Activated CD8-positive, alpha-beta T cell treated with anti-CD3 and anti-CD28 coated beads, Interleukin-2, amount 10 ng/mL, durations not matched to agents 7 days and 5 days (primary cell): ENCODE measurements at regions not wholly inside any gene's neighbourhood (a gene's known extent, or its start where the extent isn't known, plus 50 kb on each side); places are given as distances from the start of the nearest gene placed in this dataset.

Experiments used
- ATAC-seq: fragments of 150-1000 bp; cut with Tn5 transposase; one replicate; pipeline ENCODE4 v1.10.0; 2021; ENCODE audit warnings: moderate library complexity
- CTCF ChIA-PET: fragments of 350-600 bp; sonication (Branson Sonifier 250); formaldehyde crosslinking; loops from one replicate; lab custom pipeline; 2021; ENCODE audit warnings: antibody characterized with exemption; lab: Charles Lee
- POLR2A ChIA-PET: fragments of 350-600 bp; sonication (Branson Sonifier 250); formaldehyde crosslinking; loops from one replicate; lab custom pipeline; 2021; ENCODE audit warnings: antibody characterized with exemption; lab: Charles Lee
- DNase-seq: peaks from one replicate; pipeline ENCODE4 v3.0.0-alpha.2; 2020
- H3K27ac Mint-ChIP-seq: one replicate; pipeline ENCODE4 v1.8.0; 2021; ENCODE audit warnings: mild to moderate bottlenecking, mixed read lengths
- H3K27me3 Mint-ChIP-seq: one replicate; pipeline ENCODE4 v1.8.0; 2021; ENCODE audit warnings: low read depth, mixed read lengths
- H3K36me3 Mint-ChIP-seq: one replicate; pipeline ENCODE4 v1.8.0; 2021; ENCODE audit warnings: low read depth, mixed read lengths
- H3K4me1 Mint-ChIP-seq: one replicate; pipeline ENCODE4 v1.8.0; 2021; ENCODE audit warnings: low read depth, mixed read lengths
- H3K4me3 Mint-ChIP-seq: one replicate; pipeline ENCODE4 v1.8.0; 2021; ENCODE audit warnings: mild to moderate bottlenecking, mixed read lengths
- H3K9me3 Mint-ChIP-seq: one replicate; pipeline ENCODE4 v1.8.0; 2022; ENCODE audit warnings: mixed read lengths; ENCODE audit not compliant: insufficient read depth

DNA sequence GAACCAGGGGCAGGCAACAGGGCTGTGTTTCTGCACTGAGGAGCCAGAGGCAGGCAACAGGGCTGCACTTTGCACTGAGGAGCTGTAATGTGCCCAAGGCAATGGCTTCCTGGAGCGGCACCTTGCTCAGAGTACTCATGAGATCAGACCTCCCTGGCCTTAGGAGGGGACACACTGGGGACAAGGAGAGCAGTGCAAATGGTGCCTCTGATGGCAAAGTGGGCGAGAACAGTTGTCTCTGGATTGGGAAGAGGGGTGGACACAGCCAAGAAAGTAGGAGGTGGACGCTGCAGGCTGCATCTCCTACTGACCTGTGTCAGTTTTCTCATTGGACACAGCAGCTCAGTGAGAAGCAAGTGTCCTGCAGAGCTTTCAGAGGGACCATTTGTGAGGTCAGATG, 1443.3 kb downstream of the TBC1D22A start:
- no peaks in the 10 kb centered on the region for H3K36me3 Mint-ChIP-seq
- H3K27ac Mint-ChIP-seq: no peak overlapping the region
- no peaks in the 10 kb centered on the region for H3K9me3 Mint-ChIP-seq
- CTCF ChIA-PET: no interaction called here
- H3K4me3 Mint-ChIP-seq: no peak overlapping the region
- ATAC-seq: no peak
- H3K27me3 Mint-ChIP-seq: no peaks in the 10 kb centered on the region
- POLR2A ChIA-PET: no interaction called here
- no peak for DNase-seq
- no peaks in the 10 kb centered on the region for H3K4me1 Mint-ChIP-seq

GRCh38 chr22:48205161-48205560, 1442.7 kb downstream of the TBC1D22A start:
- no peak overlapping the region for H3K27ac Mint-ChIP-seq
- ChIA-PET CTCF (no interaction called here), POLR2A (no interaction called here)
- H3K36me3 Mint-ChIP-seq: no peaks in the 10 kb centered on the region
- H3K4me3 Mint-ChIP-seq: no peak overlapping the region
- no peaks in the 10 kb centered on the region for H3K9me3 Mint-ChIP-seq
- no peaks in the 10 kb centered on the region for H3K4me1 Mint-ChIP-seq
- ATAC-seq (no peak), DNase-seq (no peak)
- H3K27me3 Mint-ChIP-seq: no peaks in the 10 kb centered on the region

DNA sequence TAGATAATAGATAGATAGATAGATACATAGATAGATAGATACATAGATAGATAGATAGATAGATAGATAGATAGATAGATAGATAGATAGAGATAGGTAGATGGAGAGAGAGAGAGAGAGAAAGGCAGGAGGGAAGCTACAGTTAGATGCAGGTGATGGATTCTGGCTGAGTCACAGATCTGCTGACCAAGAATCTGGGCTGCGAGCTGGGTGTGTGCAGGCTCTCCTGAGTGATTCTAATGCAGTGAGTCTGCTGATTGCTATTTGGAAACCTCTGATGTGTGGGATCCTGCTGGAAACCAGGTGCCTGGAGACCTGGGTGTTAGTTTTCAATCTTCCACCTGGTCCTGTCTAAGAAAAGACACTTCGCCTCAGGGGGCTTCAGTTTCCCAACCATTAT, 1441.8 kb downstream of the TBC1D22A start:
- no peaks in the 10 kb centered on the region for H3K27me3 Mint-ChIP-seq
- no peaks in the 10 kb centered on the region for H3K9me3 Mint-ChIP-seq
- no peaks in the 10 kb centered on the region for H3K4me1 Mint-ChIP-seq
- POLR2A ChIA-PET: no interaction called here
- H3K4me3 Mint-ChIP-seq: no peak overlapping the region
- CTCF ChIA-PET: no interaction called here
- DNase-seq (no peak), ATAC-seq (no peak)
- no peaks in the 10 kb centered on the region for H3K36me3 Mint-ChIP-seq
- H3K27ac Mint-ChIP-seq: no peak overlapping the region

DNA sequence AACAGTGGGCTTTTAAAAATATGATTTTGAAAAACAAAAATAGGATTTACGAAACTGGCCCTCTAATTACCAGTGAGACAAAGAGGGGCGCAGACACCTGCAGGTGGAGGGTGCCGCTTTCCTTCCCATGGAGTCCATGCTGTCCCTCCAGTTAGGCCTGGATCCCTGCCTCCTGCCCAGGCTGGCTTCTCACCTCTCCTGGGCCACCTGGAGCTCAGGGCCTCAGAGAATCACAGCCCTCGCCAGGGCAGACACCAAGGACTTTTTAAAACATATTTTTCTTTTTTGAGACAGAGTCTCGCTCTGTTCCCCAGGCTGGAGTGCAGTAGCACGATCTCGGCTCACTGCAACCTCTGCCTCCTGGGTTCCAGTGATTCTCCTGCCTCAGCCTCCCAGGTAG, 1437.2 kb downstream of the TBC1D22A start:
- no peak overlapping the region for H3K4me3 Mint-ChIP-seq
- H3K9me3 Mint-ChIP-seq: no peaks in the 10 kb centered on the region
- no peak for DNase-seq
- POLR2A ChIA-PET: no interaction called here
- CTCF ChIA-PET: no interaction called here
- H3K4me1 Mint-ChIP-seq: no peaks in the 10 kb centered on the region
- no peak overlapping the region for H3K27ac Mint-ChIP-seq
- no peak for ATAC-seq
- no peaks in the 10 kb centered on the region for H3K36me3 Mint-ChIP-seq
- peaks cover 2% of the 10 kb centered on the region for H3K27me3 Mint-ChIP-seq

DNA sequence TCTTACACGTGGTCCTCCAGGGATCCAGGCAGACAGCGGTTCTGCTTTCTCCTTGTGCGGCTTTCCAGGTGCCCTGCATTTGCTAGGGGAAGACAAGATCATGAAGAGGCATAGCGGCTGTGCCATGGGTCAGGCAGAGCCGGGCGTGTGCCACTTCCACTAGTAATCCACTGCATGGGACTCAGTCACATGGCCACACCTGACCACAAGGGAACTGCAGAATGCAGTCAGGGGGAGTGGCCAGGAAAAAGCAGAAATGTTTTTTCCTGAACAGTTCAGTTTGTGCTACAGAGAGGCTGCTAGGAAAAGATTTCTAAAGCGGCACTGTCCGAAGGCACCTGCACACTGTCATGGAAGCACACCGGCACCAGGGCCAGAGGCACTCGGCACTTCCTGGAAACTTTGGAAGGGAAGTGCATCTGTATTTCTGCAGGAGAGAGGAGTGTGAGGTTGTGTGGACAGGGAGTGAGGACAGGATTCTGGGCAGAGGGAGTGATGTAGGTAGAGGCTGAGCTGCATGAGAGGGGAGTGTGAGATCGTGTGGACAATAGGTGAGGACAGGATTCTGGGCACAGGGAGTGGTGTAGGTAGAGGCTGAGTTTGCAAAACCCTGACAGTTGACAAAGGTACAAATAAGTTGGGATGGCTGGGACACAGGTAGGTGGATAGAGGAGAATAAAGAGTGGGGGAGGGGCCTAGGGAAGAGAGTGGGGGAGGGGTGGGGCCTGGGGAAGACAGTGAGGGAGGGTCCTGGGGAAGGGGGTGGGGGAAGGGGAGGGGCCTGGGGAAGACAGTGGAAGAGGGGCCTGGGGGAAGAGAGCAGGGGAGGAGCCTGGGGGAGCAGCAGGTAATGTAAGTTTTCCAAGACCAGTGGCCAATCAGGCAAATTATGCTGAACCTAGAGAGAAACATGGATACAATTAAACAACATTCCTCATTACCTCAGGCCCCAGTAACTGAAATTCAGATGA, 1436.3 kb downstream of the TBC1D22A start:
- DNase-seq: no peak
- H3K9me3 Mint-ChIP-seq: no peaks in the 10 kb centered on the region
- POLR2A ChIA-PET: no interaction called here
- CTCF ChIA-PET: no interaction called here
- no peaks in the 10 kb centered on the region for H3K4me1 Mint-ChIP-seq
- no peaks in the 10 kb centered on the region for H3K36me3 Mint-ChIP-seq
- H3K27me3 Mint-ChIP-seq: peaks cover 2% of the 10 kb centered on the region
- ATAC-seq: no peak
- H3K4me3 Mint-ChIP-seq: no peak overlapping the region
- H3K27ac Mint-ChIP-seq: no peak overlapping the region

DNA sequence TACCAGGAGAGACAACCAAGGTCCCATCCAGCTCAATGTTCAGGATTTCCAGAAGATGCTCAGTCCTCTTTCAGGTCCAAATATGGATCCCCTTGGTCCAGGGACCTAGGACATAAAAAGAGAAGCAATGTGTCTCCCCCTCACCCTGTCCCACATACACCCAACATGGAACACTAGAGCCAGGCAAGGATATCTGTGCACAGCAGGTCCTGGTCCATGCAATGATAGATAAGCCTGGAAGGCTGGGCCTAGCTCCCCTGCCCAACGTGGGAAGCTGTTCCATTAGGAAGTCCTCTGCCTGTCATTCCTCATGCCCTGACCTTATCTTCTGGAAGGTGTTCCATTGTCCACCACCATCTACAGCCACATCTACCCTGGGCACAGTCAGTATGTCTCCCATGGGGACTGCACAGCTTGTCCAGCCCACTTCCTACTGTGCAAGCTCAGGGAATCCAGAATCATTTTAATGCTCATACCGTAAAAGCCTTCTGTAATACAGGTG, 1434.8 kb downstream of the TBC1D22A start:
- DNase-seq (no peak), ATAC-seq (no peak)
- ChIA-PET CTCF (no interaction called here), POLR2A (no interaction called here)
- H3K4me3 Mint-ChIP-seq: no peak overlapping the region
- no peak overlapping the region for H3K27ac Mint-ChIP-seq
- H3K27me3 Mint-ChIP-seq: peaks cover 2% of the 10 kb centered on the region
- no peaks in the 10 kb centered on the region for H3K4me1 Mint-ChIP-seq
- no peaks in the 10 kb centered on the region for H3K36me3 Mint-ChIP-seq
- H3K9me3 Mint-ChIP-seq: peaks cover 2% of the 10 kb centered on the region

DNA sequence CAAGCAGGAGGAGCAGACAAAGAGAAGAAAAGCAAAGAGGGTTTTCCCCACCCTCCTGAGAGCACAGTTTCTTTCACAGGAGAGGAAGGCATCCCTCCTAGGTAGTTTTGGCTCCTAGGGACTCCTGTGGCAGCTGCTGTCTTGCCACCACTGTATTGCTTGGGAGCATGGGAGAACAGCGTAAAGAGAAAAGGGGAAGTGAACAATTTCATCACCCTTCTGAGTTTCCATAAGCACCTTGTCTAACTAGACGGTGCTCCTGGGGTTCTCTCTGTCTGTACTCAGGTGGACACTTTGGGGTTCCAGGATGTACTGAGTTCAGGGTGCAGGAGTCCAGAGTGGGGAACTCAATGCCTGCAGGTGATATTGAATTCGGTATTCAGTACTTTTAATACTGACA, 1430.5 kb downstream of the TBC1D22A start:
- Mint-ChIP-seq H3K27me3 (peaks cover 3% of the 10 kb centered on the region), H3K4me3 (no peak overlapping the region), H3K27ac (no peak overlapping the region), H3K36me3 (no peaks in the 10 kb centered on the region), H3K9me3 (peaks cover 13% of the 10 kb centered on the region), H3K4me1 (peaks cover 4% of the 10 kb centered on the region)
- DNase-seq: no peak
- CTCF ChIA-PET: no interaction called here
- POLR2A ChIA-PET: no interaction called here
- ATAC-seq: no peak

DNA sequence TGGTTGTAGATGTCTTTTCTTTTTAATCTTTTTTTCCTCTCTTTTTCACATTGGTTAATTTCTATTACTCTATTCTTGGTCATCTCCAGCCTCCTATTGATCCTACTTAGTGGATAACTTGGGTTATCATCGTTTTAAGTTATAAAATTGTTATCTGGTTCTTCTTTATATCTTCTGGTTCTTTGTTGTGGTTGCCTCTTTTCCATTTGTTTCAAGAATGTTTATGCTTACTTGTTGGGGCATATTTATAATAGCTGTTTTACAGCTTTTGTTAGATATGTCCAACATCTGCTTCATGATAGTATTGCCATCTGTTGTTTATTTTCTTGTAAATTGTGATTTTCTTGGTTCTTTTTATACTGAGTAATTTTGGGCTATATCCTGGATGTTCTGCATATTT, 1429.6 kb downstream of the TBC1D22A start:
- H3K27me3 Mint-ChIP-seq: peaks cover 3% of the 10 kb centered on the region
- H3K27ac Mint-ChIP-seq: no peak overlapping the region
- peaks cover 4% of the 10 kb centered on the region for H3K4me1 Mint-ChIP-seq
- no peaks in the 10 kb centered on the region for H3K36me3 Mint-ChIP-seq
- H3K9me3 Mint-ChIP-seq: peaks cover 13% of the 10 kb centered on the region
- DNase-seq: no peak
- CTCF ChIA-PET: no interaction called here
- ATAC-seq: no peak
- no peak overlapping the region for H3K4me3 Mint-ChIP-seq
- POLR2A ChIA-PET: no interaction called here

DNA sequence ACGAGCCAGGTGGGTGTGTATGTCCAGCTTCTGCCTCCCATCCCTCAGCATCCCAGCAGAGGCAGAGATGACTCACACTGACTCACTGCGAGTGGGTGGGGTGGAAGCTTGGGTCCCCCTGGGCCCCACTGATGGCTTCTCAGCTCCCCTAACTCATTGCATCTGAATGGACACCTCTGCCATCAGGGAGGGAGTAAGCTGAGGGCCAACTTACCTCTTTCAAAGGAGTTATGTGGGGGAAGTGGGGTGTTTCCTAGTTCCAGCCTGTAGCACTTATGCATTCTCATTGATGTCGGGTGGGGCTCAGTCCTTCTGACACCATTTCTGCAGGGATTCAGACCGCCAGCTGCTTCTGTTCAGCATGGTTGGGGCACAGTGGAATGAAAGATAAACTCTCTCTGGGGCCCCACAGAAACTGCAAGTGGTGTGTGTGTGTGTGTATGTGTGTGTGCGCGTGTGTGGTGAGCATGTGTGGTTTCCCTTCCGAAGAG, 1425.8 kb downstream of the TBC1D22A start:
- CTCF ChIA-PET: no interaction called here
- H3K4me1 Mint-ChIP-seq: peaks cover 13% of the 10 kb centered on the region
- H3K4me3 Mint-ChIP-seq: no peak overlapping the region
- no peak for DNase-seq
- H3K27me3 Mint-ChIP-seq: peaks cover 3% of the 10 kb centered on the region
- no peak for ATAC-seq
- H3K36me3 Mint-ChIP-seq: no peaks in the 10 kb centered on the region
- H3K9me3 Mint-ChIP-seq: peaks cover 13% of the 10 kb centered on the region
- POLR2A ChIA-PET: no interaction called here
- H3K27ac Mint-ChIP-seq: no peak overlapping the region

DNA sequence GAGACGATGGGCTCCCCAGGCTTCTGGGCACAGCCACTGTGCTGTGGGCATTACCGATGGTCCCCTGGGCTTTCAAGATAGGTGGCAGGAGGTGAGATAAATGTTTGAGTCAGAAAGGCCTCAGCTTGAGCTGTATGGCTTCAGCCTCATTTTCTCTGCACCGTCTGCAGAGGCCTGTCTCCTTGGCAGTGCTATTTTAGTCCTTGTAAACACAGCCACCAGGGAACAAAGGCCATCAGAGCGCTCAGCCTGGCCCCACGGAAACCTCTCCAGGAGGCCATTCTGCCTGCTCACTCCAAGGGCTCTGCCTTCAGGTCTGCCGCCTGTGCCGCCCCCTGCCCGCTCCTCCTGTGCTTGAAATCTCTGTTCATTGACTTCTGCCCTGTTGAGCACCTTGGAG, 1424.9 kb downstream of the TBC1D22A start:
- CTCF ChIA-PET: no interaction called here
- peaks cover 3% of the 10 kb centered on the region for H3K27me3 Mint-ChIP-seq

GRCh38 chr22:48186146-48186790, 1423.8 kb downstream of the TBC1D22A start:
- no peak for DNase-seq
- POLR2A ChIA-PET: no interaction called here
- peaks cover 3% of the 10 kb centered on the region for H3K27me3 Mint-ChIP-seq
- H3K4me1 Mint-ChIP-seq: peaks cover 13% of the 10 kb centered on the region
- no peak overlapping the region for H3K27ac Mint-ChIP-seq
- no peak for ATAC-seq
- H3K4me3 Mint-ChIP-seq: no peak overlapping the region
- no peaks in the 10 kb centered on the region for H3K36me3 Mint-ChIP-seq
- H3K9me3 Mint-ChIP-seq: peaks cover 6% of the 10 kb centered on the region
- CTCF ChIA-PET: no interaction called here

More for the DNA sequence above, 1424.9 kb downstream of the TBC1D22A start:
- Mint-ChIP-seq H3K36me3 (no peaks in the 10 kb centered on the region), H3K27ac (no peak overlapping the region), H3K4me3 (no peak overlapping the region), H3K4me1 (peaks cover 13% of the 10 kb centered on the region), H3K9me3 (peaks cover 12% of the 10 kb centered on the region)
- DNase-seq (no peak), ATAC-seq (no peak)
- POLR2A ChIA-PET: no interaction called here
